IMR-90 (cell line): ENCODE measurements at regions not wholly inside any gene's neighbourhood (a gene's known extent, or its start where the extent isn't known, plus 50 kb on each side); places are given as distances from the start of the nearest gene placed in this dataset.

Experiments
- BHLHE40 ChIP-seq: fragments of 150-350 bp; IDR thresholded peaks from 2 replicates; pipeline ENCODE4 v1.6.1; 2016; ENCODE audit warnings: mild to moderate bottlenecking, low read depth, low read length
- CEBPB ChIP-seq: IDR thresholded peaks from 2 replicates; pipeline ENCODE4 v1.6.1; 2012; ENCODE audit warnings: low read depth, low read length, improper control_type of control experiment
- CHD1 ChIP-seq: IDR thresholded peaks from 2 replicates; pipeline ENCODE4 v1.6.1; 2012; ENCODE audit warnings: low read depth, low read length, improper control_type of control experiment
- CTCF ChIP-seq: conservative IDR thresholded peaks from 2 replicates; pipeline ENCODE4 v1.5.1; 2012; ENCODE audit warnings: mild to moderate bottlenecking, low read depth, low read length, improper control_type of control experiment
- ELK1 ChIP-seq: fragments of 150-350 bp; IDR thresholded peaks from 2 replicates; pipeline ENCODE4 v1.6.1; 2016; ENCODE audit warnings: low read depth, mild to moderate bottlenecking, low read length, moderate library complexity, borderline replicate concordance
- FOS ChIP-seq: fragments of 150-350 bp; IDR thresholded peaks from 2 replicates; pipeline ENCODE4 v1.6.1; 2016; ENCODE audit warnings: low read depth, low read length
- MAFK ChIP-seq: IDR thresholded peaks from 2 replicates; pipeline ENCODE4 v1.6.1; 2012; ENCODE audit warnings: low read depth, low read length, improper control_type of control experiment
- MXI1 ChIP-seq: IDR thresholded peaks from 2 replicates; pipeline ENCODE4 v1.6.1; 2012; ENCODE audit warnings: low read depth, mild to moderate bottlenecking, low read length, moderate library complexity, borderline replicate concordance
- POLR2A ChIP-seq: IDR thresholded peaks from 2 replicates; pipeline ENCODE4 v1.6.1; 2012; ENCODE audit warnings: mild to moderate bottlenecking, low read depth, low read length
- RAD21 ChIP-seq: IDR thresholded peaks from 2 replicates; pipeline ENCODE4 v1.6.1; 2012; ENCODE audit warnings: low read length, improper control_type of control experiment
- RFX5 ChIP-seq: IDR thresholded peaks from 2 replicates; pipeline ENCODE4 v1.8.0; 2012; ENCODE audit warnings: low read depth, mild to moderate bottlenecking, low read length, moderate library complexity
- SMC3 ChIP-seq: fragments of 150-350 bp; IDR thresholded peaks from 2 replicates; pipeline ENCODE4 v1.6.1; 2016; ENCODE audit warnings: low read depth, mild to moderate bottlenecking, antibody characterized with exemption, low read length, moderate library complexity

- TF ChIP-seq CTCF, result no peak
- TF ChIP-seq POLR2A, result no peak
- no peak for TF ChIP-seq RAD21
- no peak for TF ChIP-seq CEBPB
- TF ChIP-seq RFX5, result no peak
- TF ChIP-seq ELK1, result no peak
- no peak for TF ChIP-seq CHD1
- no peak for TF ChIP-seq FOS
- no peak for TF ChIP-seq SMC3
- TF ChIP-seq BHLHE40, result no peak
- TF ChIP-seq MAFK, result no peak
- no peak for TF ChIP-seq MXI1
Observed at GRCh38 chr2:60380411-60380810, 173.0 kb downstream of the BCL11A start.
